SK-N-SH (cell line): ENCODE measurements at regions not wholly inside any gene's neighbourhood (a gene's known extent, or its start where the extent isn't known, plus 50 kb on each side); places are given as distances from the start of the nearest gene placed in this dataset.

ENCODE experiments used
- CTCF ChIA-PET: fragments of 300-600, 350-600 bp; formaldehyde crosslinking; extraction: SDS; loops from one replicate; lab custom pipeline; 2021; lab: Yijun Ruan, JAX
- POLR2A ChIA-PET: fragments of 350-600 bp; sonication (Branson Sonifier 250); formaldehyde crosslinking; extraction: SDS; loops from one replicate; lab custom pipeline; 2020; ENCODE audit warnings: antibody characterized with exemption, inconsistent platforms; lab: Yijun Ruan, JAX
- DNase-seq: peaks from one replicate; pipeline ENCODE4 v3.0.0; 2012
- H2AFZ ChIP-seq: fragments of 200-600 bp; sonication (generic); 2 replicates; pipeline ENCODE4 v1.8.1; 2016; ENCODE audit warnings: antibody characterized with exemption, mild to moderate bottlenecking, low read depth
- H3F3A ChIP-seq: fragments of 200-600 bp; sonication (generic); replicated peaks from 2 replicates; pipeline ENCODE3; 2016; ENCODE audit warnings: antibody characterized with exemption, mild to moderate bottlenecking; ENCODE audit not compliant: insufficient read depth
- H3K27ac ChIP-seq, 2 experiments: fragments of 200-500 bp in 1 of 2; fragments of 200-600 bp in 1 of 2; sonication (Bioruptor generic) in 1 of 2; sonication (generic), shearing (Covaris generic) in 1 of 2; 2 replicates each; pipeline versions ENCODE4 v1.5.1 to v1.6.1; 2014 to 2016; ENCODE audit warnings: low read depth in 2 of 2, inconsistent platforms in 1 of 2, low read length in 1 of 2, mild to moderate bottlenecking in 1 of 2, mixed read lengths in 1 of 2
- H3K27me3 ChIP-seq: fragments of 200-600 bp; sonication (generic), shearing (Covaris generic); 2 replicates; pipeline ENCODE4 v1.6.1; 2016; ENCODE audit warnings: mixed run types; ENCODE audit not compliant: insufficient read depth
- H3K36me3 ChIP-seq, 2 experiments: fragments of 200-500 bp in 1 of 2; fragments of 200-600 bp in 1 of 2; sonication (Bioruptor generic) in 1 of 2; sonication (generic) in 1 of 2; replicated peaks in 1 of 2; 2 replicates each; pipeline versions ENCODE3 to v1.5.1; 2014 to 2016; ENCODE audit warnings: low read length in 1 of 2, mild to moderate bottlenecking in 1 of 2; ENCODE audit not compliant: insufficient read depth in 2 of 2, control insufficient read depth in 1 of 2
- H3K4me1 ChIP-seq, 2 experiments: fragments of 200-500 bp in 1 of 2; fragments of 200-600 bp in 1 of 2; sonication (Bioruptor generic) in 1 of 2; sonication (generic), shearing (Covaris generic) in 1 of 2; 2 replicates each; pipeline versions ENCODE4 v1.5.1 to v1.6.1; 2014 to 2016; ENCODE audit warnings: low read depth in 1 of 2, low read length in 1 of 2, mixed run types in 1 of 2; ENCODE audit not compliant: insufficient read depth in 2 of 2, control insufficient read depth in 1 of 2
- H3K4me2 ChIP-seq: fragments of 200-600 bp; sonication (generic), shearing (Covaris generic); 2 replicates; pipeline ENCODE4 v1.6.1; 2017; ENCODE audit warnings: mixed run types
- H3K4me3 ChIP-seq, 2 experiments: fragments of 200-500 bp in 1 of 2; fragments of 200-600 bp in 1 of 2; sonication (Bioruptor generic) in 1 of 2; sonication (generic), shearing (Covaris generic) in 1 of 2; 2 replicates each; pipeline versions ENCODE4 v1.5.1 to v1.8.1; 2014 to 2016; ENCODE audit warnings: low read depth in 2 of 2, inconsistent platforms in 1 of 2, low read length in 1 of 2, mild to moderate bottlenecking in 1 of 2, mixed read lengths in 1 of 2, moderate library complexity in 1 of 2
- H3K79me2 ChIP-seq: fragments of 200-600 bp; sonication (generic); 2 replicates; pipeline ENCODE4 v1.8.1; 2017; ENCODE audit warnings: mild to moderate bottlenecking; ENCODE audit not compliant: insufficient read depth
- H3K9ac ChIP-seq: fragments of 200-600 bp; sonication (generic); 2 replicates; pipeline ENCODE4 v1.6.1; 2017; ENCODE audit warnings: mixed run types
- H3K9me2 ChIP-seq: fragments of 200-600 bp; sonication (generic); 2 replicates; pipeline ENCODE4 v1.6.1; 2017; ENCODE audit warnings: mixed run types
- H3K9me3 ChIP-seq: fragments of 200-600 bp; sonication (generic); 2 replicates; pipeline ENCODE4 v1.6.1; 2017; ENCODE audit warnings: mixed run types, mild to moderate bottlenecking, moderate library complexity
- H4K20me1 ChIP-seq: fragments of 200-600 bp; sonication (generic); 2 replicates; pipeline ENCODE4 v1.6.1; 2017; ENCODE audit warnings: mild to moderate bottlenecking, mixed run types; ENCODE audit not compliant: insufficient read depth
- CHD2 ChIP-seq: fragments of 150-350 bp; IDR thresholded peaks from 2 replicates; pipeline ENCODE4 v1.6.1; 2018; ENCODE audit warnings: low read length; ENCODE audit not compliant: partially characterized antibody
- ELF1 ChIP-seq: IDR thresholded peaks from 2 replicates; pipeline ENCODE4 v1.4.0; 2012
- EZH2phosphoT487 ChIP-seq: fragments of 200-600 bp; sonication (generic); IDR thresholded peaks from 2 replicates; pipeline ENCODE4 v1.6.1; 2017; ENCODE audit warnings: low read depth, mixed run types, mild to moderate bottlenecking, antibody characterized with exemption, moderate library complexity, borderline replicate concordance
- FOSL2 ChIP-seq: IDR thresholded peaks from 2 replicates; pipeline ENCODE4 v1.4.0; 2012; ENCODE audit warnings: low read depth, mild to moderate bottlenecking, moderate library complexity, borderline replicate concordance
- FOXJ3 ChIP-seq: sonication (generic); formaldehyde crosslinking; IDR thresholded peaks from 2 replicates; pipeline ENCODE4 v1.5.1; 2020; ENCODE audit warnings: mild to moderate bottlenecking, missing genetic modification reagents
- GABPA ChIP-seq: IDR thresholded peaks from 2 replicates; pipeline ENCODE4 v1.4.0; 2012; ENCODE audit warnings: low read depth, mild to moderate bottlenecking
- GATA2 ChIP-seq: sonication (generic); formaldehyde crosslinking; IDR thresholded peaks from 2 replicates; pipeline ENCODE4 v1.5.0; 2020; ENCODE audit warnings: mild to moderate bottlenecking, missing genetic modification reagents
- MXI1 ChIP-seq: IDR thresholded peaks from 2 replicates; pipeline ENCODE4 v1.6.1; 2012; ENCODE audit warnings: mild to moderate bottlenecking, low read depth, low read length, improper control_type of control experiment
- NFIC ChIP-seq: IDR thresholded peaks from 2 replicates; pipeline ENCODE4 v1.4.0; 2012; ENCODE audit warnings: borderline replicate concordance
- NRF1 ChIP-seq: IDR thresholded peaks from 2 replicates; pipeline ENCODE4 v1.6.1; 2012; ENCODE audit warnings: low read depth, mild to moderate bottlenecking, low read length
- POLR2AphosphoS5 ChIP-seq: IDR thresholded peaks from 2 replicates; pipeline ENCODE4 v1.6.1; 2012; ENCODE audit warnings: low read depth, low read length
- SIN3A ChIP-seq: IDR thresholded peaks from 2 replicates; pipeline ENCODE4 v1.6.1; 2012; ENCODE audit warnings: low read depth, mild to moderate bottlenecking, low read length, moderate library complexity, borderline replicate concordance
- TCF12 ChIP-seq: IDR thresholded peaks from 2 replicates; pipeline ENCODE4 v1.4.0; 2012
- YY1 ChIP-seq: IDR thresholded peaks from 2 replicates; pipeline ENCODE4 v1.4.0; 2012; ENCODE audit warnings: low read depth, mild to moderate bottlenecking
- WGBS: methylation state at CpG from one replicate; pipeline ENCODE4 v1.1.6; 2017; ENCODE audit warnings: low lambda C conversion rate; 5-methylcytosine and 5-hydroxymethylcytosine counted together
- TF ChIP-seq, protein P1 (sequence below): IDR thresholded peaks from 2 replicates; pipeline ENCODE4 v1.4.0; 2012; ENCODE audit warnings: low read depth, borderline replicate concordance
- TF ChIP-seq, protein P2 (sequence below): IDR thresholded peaks from 2 replicates; pipeline ENCODE4 v1.6.1; 2012; ENCODE audit warnings: mild to moderate bottlenecking, low read depth, low read length, moderate library complexity
- TF ChIP-seq, protein P3 (sequence below): IDR thresholded peaks from 2 replicates; pipeline ENCODE4; 2012
- TF ChIP-seq, protein P4 (sequence below): IDR thresholded peaks from 2 replicates; pipeline ENCODE4 v1.4.0; 2012; ENCODE audit warnings: low read depth, borderline replicate concordance
- TF ChIP-seq, protein P5 (sequence below): IDR thresholded peaks from 2 replicates; pipeline ENCODE4 v1.4.0; 2012; ENCODE audit warnings: low read depth

DNA sequence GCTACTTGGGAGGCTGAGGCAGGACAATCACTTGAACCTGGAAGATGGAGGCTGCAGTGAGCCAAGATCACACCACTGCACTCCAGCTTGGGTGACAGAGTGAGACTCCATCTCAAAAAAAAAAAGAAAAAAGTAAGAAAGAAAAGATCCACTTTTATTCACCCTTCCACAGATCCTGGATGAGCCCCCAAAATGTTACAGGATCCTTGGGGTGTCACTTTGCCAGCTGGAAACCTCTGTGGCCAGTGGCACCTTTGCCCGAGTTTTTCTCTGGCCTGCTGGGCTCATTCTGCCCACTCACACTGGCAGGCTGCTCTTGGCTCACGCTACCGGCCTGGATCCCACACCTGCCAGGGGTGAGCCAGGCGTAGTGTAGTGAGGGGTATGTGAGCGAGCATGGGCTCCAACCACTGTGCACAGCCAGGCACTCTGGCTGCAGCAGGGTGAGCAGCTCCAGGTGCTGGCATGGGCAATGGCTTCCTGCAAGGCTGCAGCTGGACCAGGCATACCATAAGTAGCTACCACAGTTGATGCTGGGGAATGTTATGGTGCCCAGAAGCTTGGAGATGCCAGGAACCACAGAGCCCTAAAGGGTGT, 57.8 kb upstream of the C15orf39 start:
- no peaks in the 10 kb centered on the region for H3K9me2 ChIP-seq
- CTCF ChIA-PET = no interaction called here
- TF ChIP-seq POLR2AphosphoS5 (no peak), GABPA (no peak)
- H3K4me1 ChIP-seq = no peaks in the 10 kb centered on the region
- POLR2A ChIA-PET = no interaction called here
- 61% methylated on average over 5 of the region's 5 CpGs for WGBS
- no peak overlapping the region for H3K9ac ChIP-seq
- H3K27me3 ChIP-seq = no peaks in the 10 kb centered on the region; the same call in 1 of the 2 replicates
- 0 out of 2 replicates have a peak, but pooled peaks cover 8% of the 10 kb centered on the region for H3K9me3 ChIP-seq
- no peaks in the 10 kb centered on the region for H4K20me1 ChIP-seq
- no peak overlapping the region for H3K4me3 ChIP-seq
- H3K79me2 ChIP-seq = no peaks in the 10 kb centered on the region
- no peak overlapping the region for H2AFZ ChIP-seq
- no peak overlapping the region for H3K4me2 ChIP-seq
- no peak for DNase-seq
- H3K27ac ChIP-seq = no peak overlapping the region
- H3F3A ChIP-seq = peaks cover 4% of the 10 kb centered on the region
- H3K36me3 ChIP-seq = no peaks in the 10 kb centered on the region

DNA sequence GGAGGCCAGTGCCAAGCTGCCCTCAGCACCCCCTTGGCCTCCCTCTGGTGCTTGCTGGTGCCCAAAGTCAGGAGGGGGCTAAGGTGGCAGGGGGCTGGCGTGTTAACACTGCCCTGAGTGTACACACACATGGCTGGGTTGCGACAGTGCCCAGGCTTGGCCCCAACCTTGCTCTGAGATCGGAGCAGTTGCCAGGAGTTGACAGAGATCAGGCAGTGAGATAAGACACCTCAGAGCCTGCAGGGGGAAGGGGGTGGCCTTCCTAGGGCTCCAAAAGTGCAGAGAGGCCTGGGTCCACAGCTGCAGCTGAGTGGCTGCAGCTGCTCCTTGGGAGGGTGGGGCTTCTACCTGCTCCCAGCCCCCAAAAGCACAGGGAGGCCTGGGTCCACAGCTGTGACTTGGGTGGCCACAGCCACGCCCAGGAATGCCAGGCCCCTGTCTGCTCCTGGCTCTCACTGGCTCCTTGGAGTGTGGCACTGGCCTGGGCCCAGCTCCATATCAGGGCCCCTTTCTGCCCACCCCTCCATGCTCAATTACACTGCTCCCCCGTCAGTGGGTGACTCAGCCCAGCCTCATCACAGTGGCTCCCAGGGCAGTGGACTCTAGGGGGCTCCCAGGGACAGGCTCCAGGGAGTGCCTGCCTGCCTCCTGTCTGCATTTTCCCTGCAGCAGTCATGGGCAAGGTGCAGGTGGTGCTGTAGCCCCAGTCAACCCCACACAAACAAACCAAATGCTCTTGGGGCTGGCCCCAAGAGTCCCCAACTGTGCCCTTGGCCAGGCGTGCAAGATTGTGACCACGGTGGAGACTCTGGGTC, 56.4 kb upstream of the C15orf39 start:
- POLR2A ChIA-PET = no interaction called here
- CTCF ChIA-PET = no interaction called here
- H3K27me3 ChIP-seq = no peaks in the 10 kb centered on the region; the same call in 1 of the 2 replicates
- H3K4me2 ChIP-seq = no peak overlapping the region
- no peaks in the 10 kb centered on the region for H3K79me2 ChIP-seq
- peaks cover 4% of the 10 kb centered on the region for H3F3A ChIP-seq
- 0 out of 2 replicates have a peak, but pooled peaks cover 8% of the 10 kb centered on the region for H3K9me3 ChIP-seq
- no peak overlapping the region for H2AFZ ChIP-seq
- H4K20me1 ChIP-seq = no peaks in the 10 kb centered on the region
- DNase-seq = no peak
- H3K4me3 ChIP-seq = no peak overlapping the region
- H3K4me1 ChIP-seq = no peaks in the 10 kb centered on the region
- no peaks in the 10 kb centered on the region for H3K36me3 ChIP-seq
- H3K9ac ChIP-seq = no peak overlapping the region
- H3K9me2 ChIP-seq = no peaks in the 10 kb centered on the region
- 23% methylated on average over 5 of the region's 7 CpGs for WGBS
- H3K27ac ChIP-seq = no peak overlapping the region
- TF ChIP-seq, protein P1, sequence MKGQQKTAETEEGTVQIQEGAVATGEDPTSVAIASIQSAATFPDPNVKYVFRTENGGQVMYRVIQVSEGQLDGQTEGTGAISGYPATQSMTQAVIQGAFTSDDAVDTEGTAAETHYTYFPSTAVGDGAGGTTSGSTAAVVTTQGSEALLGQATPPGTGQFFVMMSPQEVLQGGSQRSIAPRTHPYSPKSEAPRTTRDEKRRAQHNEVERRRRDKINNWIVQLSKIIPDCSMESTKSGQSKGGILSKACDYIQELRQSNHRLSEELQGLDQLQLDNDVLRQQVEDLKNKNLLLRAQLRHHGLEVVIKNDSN = no peak
- TF ChIP-seq NFIC (no peak), FOSL2 (no peak), NRF1 (no peak), YY1 (no peak), SIN3A (no peak), TCF12 (no peak), FOXJ3 (no peak), CHD2 (no peak), ELF1 (no peak), MXI1 (no peak), EZH2phosphoT487 (no peak), GATA2 (no peak)
- TF ChIP-seq, protein P2, sequence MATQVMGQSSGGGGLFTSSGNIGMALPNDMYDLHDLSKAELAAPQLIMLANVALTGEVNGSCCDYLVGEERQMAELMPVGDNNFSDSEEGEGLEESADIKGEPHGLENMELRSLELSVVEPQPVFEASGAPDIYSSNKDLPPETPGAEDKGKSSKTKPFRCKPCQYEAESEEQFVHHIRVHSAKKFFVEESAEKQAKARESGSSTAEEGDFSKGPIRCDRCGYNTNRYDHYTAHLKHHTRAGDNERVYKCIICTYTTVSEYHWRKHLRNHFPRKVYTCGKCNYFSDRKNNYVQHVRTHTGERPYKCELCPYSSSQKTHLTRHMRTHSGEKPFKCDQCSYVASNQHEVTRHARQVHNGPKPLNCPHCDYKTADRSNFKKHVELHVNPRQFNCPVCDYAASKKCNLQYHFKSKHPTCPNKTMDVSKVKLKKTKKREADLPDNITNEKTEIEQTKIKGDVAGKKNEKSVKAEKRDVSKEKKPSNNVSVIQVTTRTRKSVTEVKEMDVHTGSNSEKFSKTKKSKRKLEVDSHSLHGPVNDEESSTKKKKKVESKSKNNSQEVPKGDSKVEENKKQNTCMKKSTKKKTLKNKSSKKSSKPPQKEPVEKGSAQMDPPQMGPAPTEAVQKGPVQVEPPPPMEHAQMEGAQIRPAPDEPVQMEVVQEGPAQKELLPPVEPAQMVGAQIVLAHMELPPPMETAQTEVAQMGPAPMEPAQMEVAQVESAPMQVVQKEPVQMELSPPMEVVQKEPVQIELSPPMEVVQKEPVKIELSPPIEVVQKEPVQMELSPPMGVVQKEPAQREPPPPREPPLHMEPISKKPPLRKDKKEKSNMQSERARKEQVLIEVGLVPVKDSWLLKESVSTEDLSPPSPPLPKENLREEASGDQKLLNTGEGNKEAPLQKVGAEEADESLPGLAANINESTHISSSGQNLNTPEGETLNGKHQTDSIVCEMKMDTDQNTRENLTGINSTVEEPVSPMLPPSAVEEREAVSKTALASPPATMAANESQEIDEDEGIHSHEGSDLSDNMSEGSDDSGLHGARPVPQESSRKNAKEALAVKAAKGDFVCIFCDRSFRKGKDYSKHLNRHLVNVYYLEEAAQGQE = no peak
- TF ChIP-seq, protein P3, sequence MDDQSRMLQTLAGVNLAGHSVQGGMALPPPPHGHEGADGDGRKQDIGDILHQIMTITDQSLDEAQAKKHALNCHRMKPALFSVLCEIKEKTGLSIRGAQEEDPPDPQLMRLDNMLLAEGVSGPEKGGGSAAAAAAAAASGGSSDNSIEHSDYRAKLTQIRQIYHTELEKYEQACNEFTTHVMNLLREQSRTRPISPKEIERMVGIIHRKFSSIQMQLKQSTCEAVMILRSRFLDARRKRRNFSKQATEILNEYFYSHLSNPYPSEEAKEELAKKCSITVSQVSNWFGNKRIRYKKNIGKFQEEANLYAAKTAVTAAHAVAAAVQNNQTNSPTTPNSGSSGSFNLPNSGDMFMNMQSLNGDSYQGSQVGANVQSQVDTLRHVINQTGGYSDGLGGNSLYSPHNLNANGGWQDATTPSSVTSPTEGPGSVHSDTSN = no peak
- TF ChIP-seq, protein P4, sequence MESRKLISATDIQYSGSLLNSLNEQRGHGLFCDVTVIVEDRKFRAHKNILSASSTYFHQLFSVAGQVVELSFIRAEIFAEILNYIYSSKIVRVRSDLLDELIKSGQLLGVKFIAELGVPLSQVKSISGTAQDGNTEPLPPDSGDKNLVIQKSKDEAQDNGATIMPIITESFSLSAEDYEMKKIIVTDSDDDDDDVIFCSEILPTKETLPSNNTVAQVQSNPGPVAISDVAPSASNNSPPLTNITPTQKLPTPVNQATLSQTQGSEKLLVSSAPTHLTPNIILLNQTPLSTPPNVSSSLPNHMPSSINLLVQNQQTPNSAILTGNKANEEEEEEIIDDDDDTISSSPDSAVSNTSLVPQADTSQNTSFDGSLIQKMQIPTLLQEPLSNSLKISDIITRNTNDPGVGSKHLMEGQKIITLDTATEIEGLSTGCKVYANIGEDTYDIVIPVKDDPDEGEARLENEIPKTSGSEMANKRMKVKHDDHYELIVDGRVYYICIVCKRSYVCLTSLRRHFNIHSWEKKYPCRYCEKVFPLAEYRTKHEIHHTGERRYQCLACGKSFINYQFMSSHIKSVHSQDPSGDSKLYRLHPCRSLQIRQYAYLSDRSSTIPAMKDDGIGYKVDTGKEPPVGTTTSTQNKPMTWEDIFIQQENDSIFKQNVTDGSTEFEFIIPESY = no peak
- TF ChIP-seq, protein P5, sequence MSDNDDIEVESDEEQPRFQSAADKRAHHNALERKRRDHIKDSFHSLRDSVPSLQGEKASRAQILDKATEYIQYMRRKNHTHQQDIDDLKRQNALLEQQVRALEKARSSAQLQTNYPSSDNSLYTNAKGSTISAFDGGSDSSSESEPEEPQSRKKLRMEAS = no peak
- TF ChIP-seq, all 33 proteins: peak for 0
